NCI-H1417 (cell line): ENCODE measurements at regions not wholly inside any gene's neighbourhood (a gene's known extent, or its start where the extent isn't known, plus 50 kb on each side); places are given as distances from the start of the nearest gene placed in this dataset.

Experiments
- DNase-seq, 3 experiments: peaks; one replicate each; lab custom pipeline; 2025; lab: John Stamatoyannopoulos, UW

DNA sequence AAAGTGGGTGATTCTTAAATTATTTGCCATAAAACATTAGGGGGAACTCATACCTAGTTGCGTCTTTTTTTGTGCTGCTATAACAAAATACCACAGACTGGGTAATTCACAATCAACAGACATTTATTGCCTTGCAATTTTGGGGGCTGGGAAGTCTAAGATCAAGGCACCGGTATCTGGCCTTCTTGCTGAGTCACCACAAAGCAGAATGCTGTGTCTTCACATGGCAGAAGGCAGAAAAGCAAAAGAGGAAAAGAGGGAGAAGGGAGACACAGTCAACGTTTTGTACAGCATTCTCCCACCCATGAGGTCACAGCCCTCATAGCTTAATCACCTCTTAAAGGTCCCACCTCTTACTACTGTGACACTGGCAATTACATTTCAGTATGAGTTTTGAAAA, 291.0 kb downstream of the CHRM3 start:
- DNase-seq, result no peak

DNA sequence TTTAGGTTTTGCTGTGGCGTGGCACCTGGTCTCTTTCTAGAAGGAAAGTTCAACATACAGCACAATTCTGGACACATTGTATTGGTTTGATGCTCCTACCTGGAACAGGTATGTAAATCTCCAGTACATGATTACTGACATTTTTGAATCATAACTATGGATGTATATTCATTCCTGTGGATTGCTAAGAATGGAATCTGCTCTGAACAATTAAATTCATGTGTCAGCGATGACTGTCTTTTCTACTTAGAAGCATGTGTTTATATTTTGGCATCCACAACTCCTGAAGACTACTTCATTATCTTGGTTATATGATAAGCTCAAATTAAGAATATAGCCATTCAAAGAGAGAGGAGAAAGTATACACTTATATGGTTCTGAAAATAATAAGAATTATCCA, 291.8 kb downstream of the CHRM3 start:
- no peak for DNase-seq

DNA sequence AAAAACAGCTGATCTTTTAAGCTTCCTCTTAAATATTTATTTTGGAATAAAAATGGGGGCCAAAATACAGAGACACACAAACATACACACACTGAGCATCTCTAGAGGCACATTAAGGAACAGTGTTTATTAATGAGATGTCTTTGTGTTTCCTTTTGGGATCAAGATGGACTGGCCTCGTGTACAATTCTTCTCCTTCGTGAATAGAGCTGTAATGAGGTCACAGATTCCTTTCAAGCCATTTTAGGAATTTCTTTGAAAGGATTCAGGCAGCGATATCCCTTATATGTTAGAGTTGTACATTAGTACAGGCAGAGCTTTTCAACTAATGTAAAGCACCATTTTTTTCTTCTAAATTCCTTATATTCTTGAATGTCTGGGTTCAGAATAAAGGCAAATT, 295.7 kb downstream of the CHRM3 start:
- DNase-seq, result no peak

DNA sequence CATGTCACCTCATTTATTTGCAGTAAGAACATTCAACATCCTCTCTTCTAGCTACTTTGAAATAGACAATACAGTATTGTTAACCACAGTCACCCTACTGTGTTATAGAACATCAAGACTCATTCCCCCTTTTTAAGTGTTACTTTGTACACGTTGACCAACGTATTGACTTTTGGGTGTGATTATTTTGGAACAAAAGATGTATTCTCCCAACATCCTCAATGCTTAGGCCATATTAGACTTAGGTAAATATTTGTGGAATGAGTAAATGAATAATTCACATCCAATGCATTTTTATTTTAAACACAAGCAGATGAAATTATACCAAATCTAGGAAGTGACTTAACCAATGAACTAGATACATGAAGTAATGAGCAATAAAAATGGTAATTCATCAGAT, 296.6 kb downstream of the CHRM3 start:
- peak in 2 of 3 experiments; percentile 3 to 65 for DNase-seq

DNA sequence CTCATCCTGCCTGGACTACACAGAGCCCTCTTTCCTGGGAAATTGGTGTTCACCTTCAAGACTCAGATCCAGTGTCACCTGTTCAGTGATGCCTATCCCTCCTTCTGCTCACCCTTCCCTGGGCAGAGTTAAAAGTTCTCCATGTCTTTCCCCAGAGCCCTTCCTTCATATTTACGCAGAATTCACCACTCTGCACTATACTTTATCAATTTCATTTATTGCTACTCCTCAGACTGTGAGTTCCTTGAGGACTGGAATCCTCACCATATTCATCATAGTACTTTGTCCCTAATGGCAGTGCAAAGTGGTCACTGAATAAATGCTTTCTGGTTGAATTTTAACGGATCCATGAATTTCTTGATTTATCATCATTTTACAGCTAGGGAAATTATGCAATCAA, 300.0 kb downstream of the CHRM3 start:
- no peak for DNase-seq

DNA sequence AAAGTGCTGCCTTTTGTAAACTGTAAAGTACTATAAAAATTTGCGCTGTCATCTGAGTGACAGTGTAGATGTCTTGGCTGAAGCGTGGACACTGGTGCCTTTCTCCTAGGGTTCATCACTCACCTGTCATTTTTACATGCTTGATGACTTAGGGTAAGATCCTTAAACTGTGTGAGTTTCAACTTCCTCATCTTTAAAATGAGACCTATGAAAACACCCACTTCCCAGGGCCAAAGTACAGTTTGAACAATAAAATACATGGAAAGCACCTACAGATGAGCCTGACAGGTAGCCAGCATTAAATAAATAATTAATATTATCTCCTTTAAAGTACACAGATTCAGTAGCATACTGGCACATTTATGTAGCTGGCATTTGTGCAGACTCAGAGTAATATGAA, 309.9 kb downstream of the CHRM3 start:
- DNase-seq, result no peak

DNA sequence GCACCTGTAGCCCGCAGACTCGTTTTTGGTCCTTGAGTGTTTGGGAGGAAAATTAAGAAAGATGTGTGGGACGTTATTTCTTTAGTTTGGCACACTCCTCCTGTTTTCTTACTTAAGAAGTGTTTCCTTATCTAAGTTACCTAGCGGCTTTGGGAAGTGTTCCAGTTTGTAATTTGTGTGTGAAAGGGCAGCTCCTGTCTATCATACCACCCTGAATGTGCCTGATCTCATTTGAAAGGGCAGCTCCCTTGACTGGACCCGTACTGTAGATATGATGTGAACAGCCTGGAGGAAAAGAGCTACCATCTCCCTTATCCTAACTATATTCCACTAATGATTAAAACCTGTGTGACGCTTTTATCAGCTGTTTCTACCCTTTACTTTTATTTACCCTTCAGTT, 314.3 kb downstream of the CHRM3 start:
- no peak for DNase-seq

DNA sequence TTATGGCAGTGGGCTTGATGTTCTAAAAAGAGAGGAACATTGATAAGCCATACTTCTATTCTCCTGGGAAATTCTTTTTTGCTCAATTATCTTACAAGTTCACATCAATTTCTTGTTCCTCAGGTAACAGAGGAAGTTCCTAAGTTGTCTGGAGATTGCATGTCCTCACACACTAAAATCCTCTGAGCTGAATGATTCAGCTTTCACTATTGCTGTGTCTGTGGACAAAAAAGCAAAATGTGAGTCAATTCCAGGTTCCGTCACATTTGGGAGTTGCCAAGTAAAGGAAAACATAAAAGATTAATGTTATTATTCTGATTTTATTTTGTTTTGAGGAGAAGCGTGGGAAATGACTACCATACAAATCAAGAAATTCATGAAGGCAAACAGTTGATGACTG, 316.7 kb downstream of the CHRM3 start:
- no peak for DNase-seq

DNA sequence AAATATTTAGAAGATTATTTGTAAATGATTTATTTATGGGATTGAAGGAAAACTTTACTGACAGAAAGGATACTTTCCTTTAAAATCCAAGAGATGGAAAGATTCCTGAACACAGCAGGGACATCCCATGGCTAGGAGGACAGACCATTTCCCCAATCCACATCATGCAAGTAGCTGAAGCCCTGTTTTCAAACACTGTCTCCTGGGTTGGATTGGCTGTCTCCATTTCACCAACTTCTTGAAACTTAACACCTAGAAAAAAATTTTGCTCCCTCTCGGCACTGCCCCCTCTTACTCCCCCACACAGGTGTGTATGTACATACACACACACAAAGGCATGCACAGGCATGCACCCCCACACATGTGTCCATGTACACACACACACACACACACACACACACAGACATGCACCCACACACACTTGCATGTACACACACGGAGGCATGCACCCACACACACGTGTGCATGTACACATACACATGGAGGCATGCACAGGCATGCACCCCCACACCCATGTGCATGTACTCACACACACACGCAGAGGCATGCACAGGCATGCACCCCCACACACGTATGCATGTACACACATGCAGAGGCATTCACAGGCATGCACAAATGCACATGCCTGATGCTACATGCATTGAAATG, 320.0 kb downstream of the CHRM3 start:
- no peak for DNase-seq

DNA sequence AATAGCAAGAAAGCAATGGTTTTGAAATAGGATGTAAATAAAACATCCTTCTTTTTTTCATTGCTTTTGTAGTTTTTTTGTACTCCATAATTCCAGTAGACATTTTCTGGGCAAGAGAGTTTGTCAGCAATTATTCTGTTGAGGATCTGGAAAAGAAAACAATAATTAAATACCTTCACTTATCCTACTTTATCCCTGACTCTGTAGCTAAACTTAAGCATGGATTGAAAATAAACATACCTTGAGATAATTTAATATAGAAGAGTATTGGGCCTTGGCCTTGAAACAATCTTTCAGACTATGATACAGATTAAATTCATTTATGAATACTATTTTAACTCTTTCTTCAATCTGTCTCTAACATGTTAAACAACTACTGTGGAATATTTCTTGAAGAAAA, 321.2 kb downstream of the CHRM3 start:
- no peak for DNase-seq

DNA sequence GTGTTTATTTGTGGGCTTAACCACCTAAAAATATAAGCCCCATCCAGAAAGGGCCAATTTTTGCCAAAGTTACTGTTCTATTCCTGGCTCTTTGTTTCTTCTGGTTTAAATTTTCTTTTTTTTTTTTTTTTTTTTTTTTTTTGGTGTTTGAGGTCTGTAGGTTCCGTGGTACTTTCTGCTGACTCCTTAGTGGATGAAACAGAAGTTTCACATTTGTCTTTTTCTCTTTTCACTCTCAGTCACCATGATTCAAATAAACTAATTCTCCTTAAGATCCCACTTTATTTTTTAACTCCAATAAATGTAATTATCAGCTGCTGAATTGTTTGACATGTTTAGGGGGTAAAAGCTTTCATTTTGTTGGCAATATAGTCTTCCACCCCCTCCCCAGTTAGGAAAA, 322.3 kb downstream of the CHRM3 start:
- no peak for DNase-seq

DNA sequence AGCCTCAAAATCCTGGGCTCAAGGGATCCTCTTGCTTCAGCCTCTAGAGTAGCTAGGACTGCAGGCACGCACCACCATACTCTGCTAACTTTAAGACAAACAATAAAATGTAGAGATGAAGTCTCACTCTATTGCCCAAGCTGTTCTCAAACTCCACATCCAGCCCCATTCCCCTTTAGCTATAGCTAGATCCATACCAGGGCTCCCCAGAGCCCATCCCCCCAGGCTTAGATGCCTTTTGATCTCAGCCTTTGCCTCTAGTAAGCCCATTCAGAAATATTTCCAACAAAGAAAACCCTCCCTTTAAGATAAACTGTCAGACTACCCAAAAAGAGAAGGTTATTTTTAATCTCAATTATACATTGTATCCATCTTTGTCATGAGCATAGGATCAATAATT, 325.4 kb downstream of the CHRM3 start:
- DNase-seq, result no peak

DNA sequence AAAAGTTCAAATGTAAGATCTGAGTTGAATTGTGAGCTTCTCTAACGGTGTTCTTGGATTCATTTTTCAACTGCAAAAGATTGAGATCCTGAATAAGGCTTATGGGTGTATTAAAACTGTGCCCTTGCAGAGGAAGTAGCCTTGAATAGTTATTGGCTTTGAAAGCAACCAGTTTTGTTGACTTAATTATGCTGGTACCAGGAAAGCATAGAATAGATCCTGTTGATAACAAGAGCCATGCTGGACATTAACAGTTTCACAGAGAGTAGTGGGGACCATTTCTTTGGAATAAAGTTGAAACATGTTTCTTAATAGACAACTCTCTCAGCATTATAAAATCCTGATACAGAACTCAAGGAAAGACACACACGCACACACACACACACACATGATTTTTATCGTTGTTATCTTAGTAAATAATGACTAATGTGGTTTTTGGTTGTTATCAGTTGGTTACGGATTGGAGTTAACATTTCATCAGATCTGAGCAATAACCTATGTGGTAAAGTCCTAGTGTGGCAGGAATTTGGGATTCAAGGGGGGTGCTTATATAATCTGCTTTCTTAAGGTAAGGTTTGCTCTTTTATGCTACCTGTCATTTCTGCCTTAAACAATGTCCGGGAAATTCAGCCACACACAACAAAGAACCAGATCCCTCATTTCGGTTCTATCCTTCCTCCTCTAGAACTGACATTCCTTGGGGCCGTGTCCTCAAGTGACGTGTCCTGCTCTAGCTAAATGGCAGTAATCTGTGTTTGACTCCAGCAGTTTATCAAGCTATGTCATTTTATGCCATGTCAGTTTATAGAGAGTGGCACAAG, 330.9 kb downstream of the CHRM3 start:
- no peak for DNase-seq

DNA sequence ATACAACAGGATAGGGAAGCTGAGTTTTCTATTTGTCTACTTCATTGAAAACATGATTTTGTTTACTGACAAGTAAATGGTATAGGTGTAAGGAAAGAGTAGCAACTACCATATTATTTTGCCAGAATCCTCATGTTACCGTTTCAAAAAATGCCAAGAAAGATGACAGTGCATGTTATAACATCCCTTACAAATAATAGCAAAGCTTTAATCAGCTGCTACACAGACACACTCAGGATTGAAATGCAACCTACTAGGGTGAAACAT, 331.5 kb downstream of the CHRM3 start:
- no peak for DNase-seq

DNA sequence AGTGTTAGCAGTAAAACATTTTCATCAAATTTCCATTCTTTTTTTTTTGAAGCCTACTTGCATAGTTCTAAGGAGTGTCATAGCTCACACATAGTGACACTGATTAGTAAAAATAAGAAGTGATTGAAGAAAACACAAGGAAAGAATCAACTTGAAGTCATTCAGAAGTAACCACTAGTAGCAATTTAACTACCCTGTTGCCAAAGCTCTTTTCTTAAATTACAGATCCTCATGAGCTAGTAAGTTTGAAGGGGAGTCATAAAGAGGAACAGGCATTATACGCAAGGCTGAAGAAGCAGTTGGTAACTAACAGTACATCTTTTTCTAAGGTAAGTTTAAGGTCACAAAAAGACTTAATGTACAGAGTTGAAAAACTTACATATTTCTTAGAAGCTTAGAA, 332.2 kb downstream of the CHRM3 start:
- no peak for DNase-seq

DNA sequence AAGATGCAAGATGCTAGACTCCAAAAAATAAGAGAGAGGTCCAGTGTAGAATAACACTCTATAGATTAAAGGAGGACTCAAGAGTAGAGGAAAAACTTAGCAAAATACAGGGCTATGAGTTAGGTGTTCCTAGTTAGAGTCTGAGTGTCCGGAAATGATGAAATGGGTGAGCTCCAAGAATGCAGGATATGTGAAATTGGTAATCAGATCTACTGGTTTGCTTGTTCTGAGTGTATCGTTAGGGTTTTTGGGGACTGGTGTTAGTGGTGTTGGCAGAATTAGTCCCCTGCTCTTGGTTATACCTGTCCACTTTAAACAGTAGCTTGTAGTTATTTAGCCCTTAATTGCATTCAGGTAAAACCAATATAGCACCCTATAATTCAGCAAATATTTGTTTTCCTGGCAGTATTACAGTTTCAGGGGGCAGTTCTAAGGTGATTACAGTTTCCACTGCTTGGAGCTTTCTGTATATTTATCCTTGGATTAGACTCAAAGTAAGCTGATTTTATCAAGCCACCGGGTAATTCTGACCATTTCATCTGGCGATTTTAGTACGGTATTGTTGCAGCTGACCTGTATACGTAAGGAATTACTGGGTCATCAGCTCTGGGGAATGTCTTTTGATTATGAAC, 332.7 kb downstream of the CHRM3 start:
- peak in 1 of 3 experiments; percentile 21 for DNase-seq

DNA sequence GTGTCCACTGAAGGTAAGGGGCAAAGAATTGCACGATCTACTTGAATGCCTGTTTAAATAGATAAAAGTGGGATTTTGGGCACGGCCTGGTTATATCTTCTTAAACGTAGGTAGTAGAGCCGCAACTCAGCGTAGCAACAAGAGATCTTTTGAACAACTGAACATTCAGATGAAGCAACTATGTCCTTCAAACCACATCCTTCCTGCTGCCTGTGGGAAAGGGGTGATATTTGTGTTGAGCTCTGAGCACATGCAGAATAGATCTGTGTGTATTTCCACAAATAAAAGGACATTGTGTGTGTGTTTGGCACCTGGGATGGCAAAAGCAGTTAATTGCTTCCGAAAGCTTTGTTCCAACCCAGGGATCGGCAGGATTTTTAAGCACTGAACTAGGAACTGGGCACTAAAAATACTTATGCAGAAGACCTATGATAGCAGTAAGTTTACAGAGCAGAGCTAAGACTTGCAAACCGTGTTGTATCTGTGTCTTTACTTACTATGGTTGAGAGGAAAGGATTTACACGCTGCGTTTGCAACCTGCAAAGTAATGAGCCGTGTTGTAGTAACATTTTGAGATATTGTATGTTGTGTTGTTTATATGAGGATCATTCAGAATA, 333.4 kb downstream of the CHRM3 start:
- DNase-seq, result no peak

DNA sequence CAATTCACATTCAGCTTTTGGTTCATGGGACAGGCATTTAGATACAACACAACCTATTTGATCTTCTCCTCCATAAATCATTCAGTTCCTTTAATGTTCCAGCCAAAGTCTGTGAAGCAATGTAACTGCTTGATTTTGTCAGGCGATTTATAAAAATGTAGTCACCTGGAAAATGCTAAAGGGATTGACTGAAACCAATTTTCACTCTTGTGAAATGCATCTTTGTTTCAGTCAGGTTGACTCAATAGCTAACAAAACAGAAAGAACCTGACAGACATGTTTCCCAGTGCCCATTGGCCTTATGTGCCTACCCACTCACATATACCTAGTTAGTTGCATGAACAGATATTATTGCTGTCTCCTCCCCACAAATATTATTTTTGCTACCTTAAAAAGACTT, 335.7 kb downstream of the CHRM3 start:
- DNase-seq, result no peak

DNA sequence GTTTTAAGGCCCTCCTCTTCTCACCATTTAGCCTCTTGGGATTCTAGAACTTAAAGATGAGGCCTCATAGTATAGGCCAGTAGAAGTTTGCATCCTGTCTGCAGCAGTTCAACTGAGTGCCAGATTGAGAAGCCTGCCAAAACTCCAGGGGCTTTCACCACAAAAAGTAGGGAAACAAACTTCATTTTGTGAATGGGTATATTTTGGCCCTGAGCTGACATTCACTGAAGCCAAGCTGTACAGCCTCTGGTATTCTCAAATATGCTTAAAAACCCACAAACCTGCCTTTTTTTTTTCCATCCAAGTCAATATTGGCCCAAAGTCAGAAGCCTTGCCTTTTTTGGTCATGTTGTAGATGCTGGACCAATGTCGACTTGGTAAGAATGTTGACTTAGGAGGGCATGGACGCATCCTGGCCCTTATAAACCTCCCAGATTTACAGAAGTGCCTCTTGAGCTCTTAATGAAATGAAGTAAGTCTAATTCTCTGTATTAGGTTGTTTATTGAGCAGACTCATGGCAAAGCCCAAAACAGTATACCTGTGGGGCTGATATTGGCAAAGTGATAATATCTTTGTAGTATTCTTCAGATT, 337.5 kb downstream of the CHRM3 start:
- no peak for DNase-seq

DNA sequence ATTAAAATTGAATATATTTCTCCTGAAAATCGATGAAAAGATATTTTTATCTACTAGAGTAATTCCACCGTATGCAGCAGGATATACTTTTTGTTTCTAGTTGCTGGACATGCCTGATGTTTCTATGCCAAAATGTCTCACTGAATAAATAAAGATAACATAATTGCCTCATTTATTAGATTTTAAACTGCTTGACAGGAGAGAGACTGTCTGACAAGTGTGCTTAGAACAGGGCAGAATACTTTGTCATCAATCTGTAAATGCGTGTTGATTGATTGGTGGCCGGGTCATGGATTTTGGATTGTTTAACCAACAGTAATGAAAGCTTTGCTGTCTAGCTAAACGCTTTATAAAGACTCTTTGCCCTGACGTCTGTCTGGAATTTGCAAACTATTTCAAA, 339.0 kb downstream of the CHRM3 start:
- DNase-seq, result peak in 2 of 3 experiments; percentile 14 to 66

DNA sequence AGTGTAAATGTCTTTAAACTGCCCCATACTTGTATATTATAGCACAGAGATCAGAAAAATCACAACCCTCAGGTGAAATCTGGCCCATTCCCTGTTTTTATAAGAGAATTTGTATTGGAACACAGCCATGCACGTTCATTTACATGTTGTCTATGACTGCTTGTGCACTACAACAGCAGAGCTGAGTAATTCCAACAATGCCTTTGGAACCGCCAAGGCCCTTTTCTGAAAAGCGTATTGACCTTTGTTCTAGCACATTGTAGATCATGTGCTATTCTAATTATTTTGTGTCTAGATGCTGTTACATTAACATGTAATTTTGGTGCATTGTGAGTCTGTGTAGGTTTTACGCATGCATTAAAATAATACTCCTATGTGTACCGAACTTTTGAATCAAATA, 339.6 kb downstream of the CHRM3 start:
- DNase-seq, result peak in 1 of 3 experiments; percentile 21

DNA sequence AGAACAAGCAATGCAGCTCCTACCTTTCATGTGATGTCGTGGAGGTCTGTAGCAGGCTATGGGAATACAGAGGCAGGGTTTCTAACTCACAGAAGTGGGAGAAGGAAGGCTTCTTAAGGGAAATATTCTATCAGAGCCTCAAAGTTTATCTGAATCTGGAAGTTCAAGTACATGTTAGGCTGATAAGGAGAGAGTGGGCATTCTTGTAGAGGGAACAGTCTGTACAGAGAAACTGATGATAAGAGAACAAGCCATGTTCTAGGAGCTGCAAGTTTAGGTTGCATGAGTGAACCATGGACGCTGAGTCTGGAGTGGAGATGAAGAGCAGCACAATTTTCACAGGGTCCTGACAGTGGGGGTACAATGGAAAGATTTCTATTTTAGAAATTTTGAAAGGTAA, 344.0 kb downstream of the CHRM3 start:
- no peak for DNase-seq
